RKO (cell line): ENCODE measurements at regions not wholly inside any gene's neighbourhood (a gene's known extent, or its start where the extent isn't known, plus 50 kb on each side); places are given as distances from the start of the nearest gene placed in this dataset.

Source experiments
- DNase-seq: peaks from one replicate; pipeline ENCODE4 v3.0.0-alpha.2; 2016; ENCODE audit warnings: low spot score

DNA sequence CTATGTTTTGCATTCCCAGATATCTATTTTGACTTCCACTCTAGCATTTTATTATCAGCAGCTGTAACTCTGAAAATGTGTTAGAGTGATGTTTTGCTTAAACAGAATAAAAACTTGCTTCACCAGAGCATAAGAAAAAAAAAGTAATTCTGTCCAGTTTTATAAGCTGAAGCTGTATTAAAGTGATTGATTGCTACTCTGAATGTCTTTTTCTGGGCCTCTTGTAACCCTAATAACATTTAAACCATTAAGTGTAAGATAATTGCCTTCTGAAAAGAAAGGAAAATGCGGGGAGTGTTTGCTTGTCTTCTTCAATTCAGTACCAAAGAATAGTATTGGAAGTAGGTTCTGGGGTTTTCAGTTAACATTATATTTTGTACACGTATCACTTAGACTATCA is 57.9 kb upstream of the UBE2E1 start:
- no peak for DNase-seq

DNA sequence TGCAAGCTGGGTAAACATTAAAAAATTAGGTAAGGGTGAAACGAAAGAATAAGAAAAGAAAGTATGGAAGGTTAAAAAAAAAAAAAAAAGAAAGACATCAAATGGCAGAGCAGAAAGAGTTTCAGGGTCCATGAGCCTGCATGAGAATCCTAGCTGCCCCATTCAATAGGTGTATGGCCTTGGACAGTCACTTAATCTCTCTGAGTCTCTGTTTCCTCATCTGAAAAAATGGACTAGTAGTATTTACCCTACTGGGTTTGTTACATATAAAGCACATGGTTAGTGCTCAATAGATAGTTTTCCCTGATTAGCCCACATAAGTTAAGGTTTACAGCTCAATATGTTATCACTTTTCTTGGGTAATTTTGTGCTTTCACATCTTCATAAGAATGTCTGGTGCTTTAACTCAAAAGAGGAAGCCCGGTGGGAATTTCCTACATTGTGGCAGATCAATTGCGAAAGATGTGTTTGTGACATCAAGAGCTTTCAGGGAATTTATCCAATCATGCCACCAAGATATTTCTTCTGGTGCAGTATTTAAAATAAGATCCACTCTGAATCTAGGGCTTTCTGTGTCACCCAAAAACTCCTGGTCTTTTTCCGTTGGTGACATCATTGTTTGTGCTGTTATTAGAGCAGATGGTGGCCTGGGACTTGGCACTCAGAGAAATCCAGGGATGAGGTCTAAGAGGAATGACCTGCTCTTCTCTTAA is 57.2 kb upstream of the UBE2E1 start:
- no peak for DNase-seq

DNA sequence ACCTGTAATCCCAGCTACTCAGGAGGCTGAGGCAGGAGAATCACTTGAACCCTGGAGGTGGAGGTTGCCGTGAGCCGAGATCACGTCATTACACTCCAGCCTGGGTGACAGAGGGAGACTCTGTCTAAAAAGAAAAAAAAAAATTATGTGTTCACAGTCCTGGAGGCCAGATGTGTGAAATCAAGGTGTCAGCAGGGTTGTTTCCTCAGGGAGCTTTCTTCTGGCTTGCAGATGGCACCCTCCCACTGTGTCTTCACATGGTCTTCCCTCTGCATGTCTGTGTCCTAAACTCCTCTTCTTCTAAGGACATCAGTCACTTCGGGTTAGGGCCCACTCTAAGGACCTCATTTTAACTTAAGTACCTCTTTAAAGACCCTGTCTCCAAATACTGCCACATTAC is 56.1 kb upstream of the UBE2E1 start:
- DNase-seq: no peak

DNA sequence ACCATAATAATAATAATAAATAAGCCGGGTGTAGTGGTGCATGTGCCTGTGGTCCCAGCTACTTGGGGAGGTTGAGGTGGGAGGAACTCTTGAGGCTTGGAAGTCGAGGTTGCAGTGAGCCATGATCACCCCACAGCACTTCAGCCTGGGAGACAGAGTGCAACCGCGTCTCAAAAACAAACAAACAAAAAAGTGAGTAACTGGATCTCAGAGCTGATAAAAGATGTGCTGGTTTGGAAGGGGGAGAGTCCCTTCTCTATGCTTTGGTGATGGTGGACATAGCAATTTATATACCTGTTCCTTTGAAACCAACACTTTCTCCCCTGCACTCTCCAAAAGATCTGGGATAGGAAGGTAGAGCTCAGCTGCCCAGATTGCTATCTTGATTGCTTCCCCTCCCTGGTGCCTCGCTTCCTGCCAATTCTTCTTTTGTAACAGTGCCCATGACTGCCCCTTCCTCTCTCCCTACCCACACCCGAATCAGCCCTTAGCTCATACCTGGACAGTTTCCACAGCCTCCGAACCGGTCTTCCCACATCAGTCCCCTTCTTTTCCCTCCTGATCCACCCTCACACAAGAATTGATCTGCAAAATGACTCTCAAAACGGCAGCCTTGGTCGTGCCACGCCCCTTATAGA is 55.1 kb upstream of the UBE2E1 start:
- DNase-seq: no peak

DNA sequence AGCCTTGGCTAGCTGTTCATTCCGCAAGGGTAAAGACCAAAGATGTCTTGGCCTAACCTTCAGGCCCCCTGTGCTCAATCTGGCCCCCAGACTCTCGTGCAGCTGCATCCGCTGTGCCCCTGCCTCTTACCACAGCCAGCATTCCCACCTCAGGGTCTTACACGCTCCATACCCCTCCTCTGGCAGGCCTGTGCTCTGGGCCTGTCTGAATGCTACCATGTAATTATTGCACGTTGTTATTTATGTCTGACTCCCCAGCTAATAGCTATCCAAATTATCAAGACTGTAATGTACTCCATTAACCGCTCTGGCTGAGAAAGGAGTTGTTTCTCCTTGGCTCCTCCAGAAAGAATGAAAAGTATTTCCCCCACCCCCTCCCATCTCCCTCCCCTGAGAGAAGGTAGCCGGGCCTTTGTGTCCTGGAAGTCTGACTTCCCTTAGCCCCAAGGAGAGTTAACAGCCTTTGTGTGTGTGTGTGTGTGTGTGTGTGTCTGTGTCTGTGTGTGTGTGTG is 54.5 kb upstream of the UBE2E1 start:
- no peak for DNase-seq

DNA sequence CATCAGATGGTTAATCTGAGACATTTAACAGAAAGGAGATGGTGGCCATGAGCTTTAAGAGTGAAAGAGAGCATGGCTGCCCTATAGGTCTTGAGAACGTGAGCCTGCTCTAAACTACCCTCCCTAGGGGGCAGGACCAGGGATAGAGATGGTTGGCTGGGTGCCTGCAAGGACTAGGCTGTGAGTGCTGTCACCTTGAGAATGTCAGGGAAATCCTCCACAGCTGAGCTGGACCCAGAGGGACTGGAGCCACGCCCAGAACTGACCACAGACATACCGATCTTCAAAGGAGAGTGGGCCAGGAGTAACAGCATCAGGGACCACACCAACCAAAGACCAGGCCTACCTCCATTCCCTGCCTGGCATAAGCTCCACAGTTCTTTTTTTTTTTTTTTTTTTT is 53.6 kb upstream of the UBE2E1 start:
- no peak for DNase-seq

DNA sequence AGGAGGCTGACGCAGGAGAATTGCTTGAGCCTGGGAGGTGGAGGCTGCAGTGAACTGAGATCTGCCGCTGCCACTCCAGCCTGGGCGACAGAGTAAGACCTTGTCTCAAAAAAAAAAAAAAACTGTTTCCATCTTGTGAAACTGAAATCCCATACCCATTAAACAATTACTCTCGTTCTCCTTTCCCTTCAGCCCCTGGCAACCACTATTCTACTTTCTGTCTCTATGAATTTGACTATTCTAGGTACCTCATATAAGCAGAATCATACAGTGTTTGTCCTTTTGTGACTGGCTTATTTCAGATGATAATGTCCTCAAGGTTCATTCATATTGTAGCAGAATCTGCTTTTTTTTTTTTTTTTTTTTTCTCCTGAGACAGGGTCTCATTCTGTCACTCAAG is 51.5 kb upstream of the UBE2E1 start:
- no peak for DNase-seq
